Hepatocyte (in vitro differentiated cells): ENCODE measurements at regions not wholly inside any gene's neighbourhood (a gene's known extent, or its start where the extent isn't known, plus 50 kb on each side); places are given as distances from the start of the nearest gene placed in this dataset.

ENCODE experiments used
- DNase-seq: peaks from one replicate; pipeline ENCODE4 v3.0.0-alpha.2; 2016; ENCODE audit warnings: low spot score
- H2AFZ ChIP-seq: fragments of 200-600 bp; sonication (generic); 2 replicates; pipeline ENCODE4 v1.6.0; 2016; ENCODE audit warnings: antibody characterized with exemption, mild to moderate bottlenecking
- H3K27ac ChIP-seq: fragments of 200-600 bp; sonication (generic); 2 replicates; pipeline ENCODE4 v1.5.1; 2016; ENCODE audit warnings: mild to moderate bottlenecking
- H3K27me3 ChIP-seq: fragments of 200-600 bp; sonication (generic); 2 replicates; pipeline ENCODE4 v1.6.1; 2016
- H3K36me3 ChIP-seq: fragments of 200-600 bp; sonication (generic); replicated peaks from 2 replicates; pipeline ENCODE4 v1.5.1; 2016; ENCODE audit warnings: low read depth; ENCODE audit not compliant: insufficient read depth
- H3K4me1 ChIP-seq: fragments of 200-600 bp; sonication (generic); 2 replicates; pipeline ENCODE4 v1.5.1; 2016; ENCODE audit warnings: mild to moderate bottlenecking, moderate library complexity; ENCODE audit not compliant: insufficient read depth
- H3K4me2 ChIP-seq: fragments of 200-600 bp; sonication (generic); 2 replicates; pipeline ENCODE4 v1.6.0; 2016
- H3K4me3 ChIP-seq: fragments of 200-600 bp; sonication (generic); 2 replicates; pipeline ENCODE4 v1.5.1; 2016; ENCODE audit warnings: mild to moderate bottlenecking
- H3K79me2 ChIP-seq: fragments of 200-600 bp; sonication (generic); 2 replicates; pipeline ENCODE4 v1.6.0; 2017; ENCODE audit warnings: mild to moderate bottlenecking
- H3K9me2 ChIP-seq: fragments of 200-600 bp; sonication (generic); replicated peaks from 2 replicates; pipeline ENCODE4 v1.6.0; 2017; ENCODE audit warnings: mild to moderate bottlenecking; ENCODE audit not compliant: insufficient read depth
- H3K9me3 ChIP-seq: fragments of 200-600 bp; sonication (generic); 2 replicates; pipeline ENCODE4 v1.5.1; 2016; ENCODE audit warnings: low read depth, mild to moderate bottlenecking
- H4K20me1 ChIP-seq: fragments of 200-600 bp; sonication (generic); 2 replicates; pipeline ENCODE4 v1.6.0; 2016; ENCODE audit warnings: mild to moderate bottlenecking; ENCODE audit not compliant: insufficient read depth, poor library complexity, severe bottlenecking
- EZH2 ChIP-seq: fragments of 200-600 bp; sonication (generic); IDR thresholded peaks from 2 replicates; pipeline ENCODE4 v1.6.1; 2016; ENCODE audit warnings: antibody characterized with exemption, mild to moderate bottlenecking, borderline replicate concordance
- EZH2phosphoT487 ChIP-seq: fragments of 200-600 bp; sonication (generic); IDR thresholded peaks from one replicate; pipeline ENCODE4 v1.6.1; 2018; ENCODE audit warnings: antibody characterized with exemption, mild to moderate bottlenecking, low read depth, moderate library complexity; ENCODE audit not compliant: unreplicated experiment, severe bottlenecking
- WGBS: methylation state at CpG from one replicate; pipeline ENCODE4 v1.1.6; 2016; ENCODE audit warnings: low lambda C conversion rate; ENCODE audit errors: missing lambda C conversion rate; 5-methylcytosine and 5-hydroxymethylcytosine counted together
- TF ChIP-seq, protein P1 (sequence below): fragments of 200-600 bp; sonication (generic); IDR thresholded peaks from 2 replicates; pipeline ENCODE4 v1.5.1; 2016; ENCODE audit warnings: antibody characterized with exemption, mild to moderate bottlenecking; ENCODE audit not compliant: poor library complexity

DNA sequence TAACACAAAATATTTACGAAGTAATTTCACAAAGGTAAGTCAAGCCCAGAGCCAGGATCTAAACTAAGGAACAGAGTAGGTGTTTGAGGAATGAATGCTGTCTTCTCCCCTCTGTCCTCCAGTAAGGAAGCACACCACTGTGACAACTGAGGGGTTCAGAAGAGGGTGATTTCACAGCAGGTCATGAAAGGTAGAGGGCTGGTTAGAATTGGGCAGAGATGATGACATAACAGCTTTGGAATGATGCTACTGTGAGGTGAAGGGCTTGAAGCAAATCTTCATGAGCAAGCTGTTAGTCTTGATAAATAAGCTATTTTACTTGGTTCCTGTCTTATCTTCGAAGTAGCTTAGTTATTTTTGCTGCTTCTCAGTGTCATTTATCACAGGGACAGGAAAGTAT lies 498.6 kb downstream of the FGF9 start:
- TF ChIP-seq EZH2phosphoT487 (no peak), EZH2 (no peak)
- TF ChIP-seq, protein P1, sequence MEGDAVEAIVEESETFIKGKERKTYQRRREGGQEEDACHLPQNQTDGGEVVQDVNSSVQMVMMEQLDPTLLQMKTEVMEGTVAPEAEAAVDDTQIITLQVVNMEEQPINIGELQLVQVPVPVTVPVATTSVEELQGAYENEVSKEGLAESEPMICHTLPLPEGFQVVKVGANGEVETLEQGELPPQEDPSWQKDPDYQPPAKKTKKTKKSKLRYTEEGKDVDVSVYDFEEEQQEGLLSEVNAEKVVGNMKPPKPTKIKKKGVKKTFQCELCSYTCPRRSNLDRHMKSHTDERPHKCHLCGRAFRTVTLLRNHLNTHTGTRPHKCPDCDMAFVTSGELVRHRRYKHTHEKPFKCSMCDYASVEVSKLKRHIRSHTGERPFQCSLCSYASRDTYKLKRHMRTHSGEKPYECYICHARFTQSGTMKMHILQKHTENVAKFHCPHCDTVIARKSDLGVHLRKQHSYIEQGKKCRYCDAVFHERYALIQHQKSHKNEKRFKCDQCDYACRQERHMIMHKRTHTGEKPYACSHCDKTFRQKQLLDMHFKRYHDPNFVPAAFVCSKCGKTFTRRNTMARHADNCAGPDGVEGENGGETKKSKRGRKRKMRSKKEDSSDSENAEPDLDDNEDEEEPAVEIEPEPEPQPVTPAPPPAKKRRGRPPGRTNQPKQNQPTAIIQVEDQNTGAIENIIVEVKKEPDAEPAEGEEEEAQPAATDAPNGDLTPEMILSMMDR: no peak
- no peak overlapping the region for H3K4me2 ChIP-seq

DNA sequence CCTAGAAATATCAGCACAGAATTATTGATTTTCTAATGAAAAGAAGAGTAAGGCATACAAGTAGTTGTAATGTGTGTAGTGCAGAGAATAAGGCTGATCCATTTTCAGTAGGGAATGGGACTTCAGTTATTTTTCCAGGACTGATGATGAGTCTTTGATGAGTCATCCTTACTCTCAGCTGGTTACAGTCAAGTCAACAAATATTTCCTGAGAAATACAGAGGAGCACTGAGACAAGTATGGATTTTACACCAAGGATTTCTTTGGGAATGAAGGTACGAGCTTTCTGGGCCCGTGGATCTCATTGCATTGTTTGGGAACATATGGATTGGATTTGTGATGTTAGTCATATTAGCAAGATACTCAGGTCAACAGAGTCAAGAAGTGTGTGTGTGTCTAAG lies 502.7 kb downstream of the FGF9 start:
- Histone ChIP-seq H3K36me3 (no peaks in the 10 kb centered on the region), H3K9me3 (no peaks in the 10 kb centered on the region), H3K79me2 (no peaks in the 10 kb centered on the region), H4K20me1 (no peaks in the 10 kb centered on the region), H3K4me1 (peaks cover 7% of the 10 kb centered on the region), H3K27me3 (no peaks in the 10 kb centered on the region), H3K4me2 (no peak overlapping the region), H3K27ac (no peak overlapping the region), H2AFZ (no peak overlapping the region), H3K9me2 (no peaks in the 10 kb centered on the region), H3K4me3 (no peak overlapping the region)
- 50% methylated on average over 2 of the region's 2 CpGs for WGBS
- TF ChIP-seq EZH2 (no peak), EZH2phosphoT487 (no peak)
- TF ChIP-seq, protein P1: no peak
- DNase-seq: no peak

More for the DNA sequence above, 498.6 kb downstream of the FGF9 start:
- no peaks in the 10 kb centered on the region for H3K36me3 ChIP-seq
- no peaks in the 10 kb centered on the region for H3K79me2 ChIP-seq
- no peak for DNase-seq
- no peaks in the 10 kb centered on the region for H3K9me2 ChIP-seq
- H2AFZ ChIP-seq: no peak overlapping the region
- H3K27me3 ChIP-seq: no peaks in the 10 kb centered on the region
- H3K4me1 ChIP-seq: peaks cover 7% of the 10 kb centered on the region
- no peak overlapping the region for H3K4me3 ChIP-seq
- 56% methylated on average over 2 of the region's 2 CpGs for WGBS
- no peaks in the 10 kb centered on the region for H3K9me3 ChIP-seq
- no peaks in the 10 kb centered on the region for H4K20me1 ChIP-seq
- H3K27ac ChIP-seq: no peak overlapping the region

DNA sequence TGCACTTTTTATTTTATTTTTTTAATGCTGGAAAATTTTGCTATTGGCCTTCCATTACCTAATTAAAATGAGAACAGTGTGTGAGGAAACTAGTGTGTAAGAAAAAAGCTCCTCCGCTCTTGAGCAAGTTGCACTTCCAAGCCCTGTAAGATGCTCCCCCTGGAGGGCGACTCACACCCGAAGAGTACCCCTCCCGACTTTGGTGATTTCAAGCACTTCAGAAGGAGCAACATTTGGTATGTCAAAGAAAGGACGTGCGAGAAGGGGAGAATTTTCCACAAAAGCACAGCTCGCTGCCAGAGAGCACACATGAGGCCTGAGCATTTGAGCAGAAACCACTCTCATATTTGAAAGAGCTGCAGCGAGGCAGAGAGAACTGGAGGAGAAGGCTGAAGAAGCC lies 504.4 kb downstream of the FGF9 start:
- Histone ChIP-seq H3K79me2 (no peaks in the 10 kb centered on the region), H3K4me2 (no peak overlapping the region), H3K4me1 (no peaks in the 10 kb centered on the region), H3K9me3 (no peaks in the 10 kb centered on the region), H2AFZ (no peak overlapping the region), H3K27me3 (no peaks in the 10 kb centered on the region), H3K9me2 (no peaks in the 10 kb centered on the region), H3K27ac (no peak overlapping the region), H4K20me1 (no peaks in the 10 kb centered on the region), H3K36me3 (no peaks in the 10 kb centered on the region), H3K4me3 (no peak overlapping the region)
- no peak for DNase-seq
- 81% methylated on average over 8 of the region's 8 CpGs for whole genome bisulfite sequencing
- TF ChIP-seq EZH2phosphoT487: no peak

DNA sequence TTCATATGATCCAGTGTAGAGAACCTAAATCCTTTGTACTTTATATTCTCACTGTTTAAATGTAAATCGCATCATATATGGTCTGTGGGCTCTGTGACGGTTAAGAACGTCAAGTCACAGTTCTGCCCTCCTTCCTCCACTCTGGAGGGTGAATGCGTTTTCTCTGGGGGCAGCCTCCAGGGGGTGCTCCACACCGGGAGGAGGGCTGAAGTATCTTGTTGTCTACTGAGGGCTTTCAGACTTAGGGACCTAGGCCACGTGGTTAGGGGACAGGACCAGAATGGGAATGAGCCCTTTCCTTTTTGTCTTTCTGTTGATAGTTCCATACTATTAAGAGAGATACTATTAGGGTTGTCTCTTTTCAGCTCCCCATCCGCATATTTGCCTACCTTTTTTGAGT lies 504.9 kb downstream of the FGF9 start:
- TF ChIP-seq EZH2phosphoT487 (no peak), EZH2 (no peak)
- TF ChIP-seq, protein P1: no peak
- Histone ChIP-seq H3K4me1 (no peaks in the 10 kb centered on the region), H3K36me3 (no peaks in the 10 kb centered on the region), H2AFZ (no peak overlapping the region), H3K79me2 (no peaks in the 10 kb centered on the region), H3K9me3 (no peaks in the 10 kb centered on the region), H3K9me2 (no peaks in the 10 kb centered on the region), H3K27ac (no peak overlapping the region), H4K20me1 (no peaks in the 10 kb centered on the region), H3K4me3 (no peak overlapping the region), H3K4me2 (no peak overlapping the region), H3K27me3 (no peaks in the 10 kb centered on the region)
- WGBS: 92% methylated on average over 7 of the region's 7 CpGs
- no peak for DNase-seq
